HCT116 (cell line): ENCODE measurements at regions not wholly inside any gene's neighbourhood (a gene's known extent, or its start where the extent isn't known, plus 50 kb on each side); places are given as distances from the start of the nearest gene placed in this dataset.

Experiments
- CTCF ChIP-seq, 3 experiments: fragments of 200-600 bp in 1 of 3; sonication (generic) in 1 of 3; IDR thresholded peaks in 2 of 3; conservative IDR thresholded peaks in 1 of 3; 2 replicates each; pipeline ENCODE4 v1.5.1; 2012 to 2017; ENCODE audit warnings: low read depth in 2 of 3, low read length in 2 of 3, antibody characterized with exemption in 1 of 3, borderline replicate concordance in 1 of 3, control low read depth in 1 of 3, mild to moderate bottlenecking in 1 of 3, mixed read lengths in 1 of 3, mixed run types in 1 of 3, moderate library complexity in 1 of 3; ENCODE audit not compliant: insufficient read depth in 1 of 3
- EZH2phosphoT487 ChIP-seq: fragments of 200-600 bp; IDR thresholded peaks from 2 replicates; pipeline ENCODE4 v1.6.1; 2018; ENCODE audit warnings: antibody characterized with exemption, borderline replicate concordance
- JUND ChIP-seq: IDR thresholded peaks from 2 replicates; pipeline ENCODE4 v1.6.1; 2012
- RAD21 ChIP-seq: IDR thresholded peaks from 2 replicates; pipeline ENCODE4 v1.6.1; 2012; ENCODE audit warnings: low read depth, mild to moderate bottlenecking
- SP1 ChIP-seq: IDR thresholded peaks from 2 replicates; pipeline ENCODE4 v1.6.1; 2012; ENCODE audit warnings: low read depth
- TF ChIP-seq, protein P1 (sequence below): IDR thresholded peaks from 2 replicates; pipeline ENCODE4 v1.6.1; 2011; ENCODE audit warnings: mild to moderate bottlenecking, low read length, moderate library complexity; ENCODE audit not compliant: insufficient replicate concordance; ENCODE audit errors: extremely low read depth

DNA sequence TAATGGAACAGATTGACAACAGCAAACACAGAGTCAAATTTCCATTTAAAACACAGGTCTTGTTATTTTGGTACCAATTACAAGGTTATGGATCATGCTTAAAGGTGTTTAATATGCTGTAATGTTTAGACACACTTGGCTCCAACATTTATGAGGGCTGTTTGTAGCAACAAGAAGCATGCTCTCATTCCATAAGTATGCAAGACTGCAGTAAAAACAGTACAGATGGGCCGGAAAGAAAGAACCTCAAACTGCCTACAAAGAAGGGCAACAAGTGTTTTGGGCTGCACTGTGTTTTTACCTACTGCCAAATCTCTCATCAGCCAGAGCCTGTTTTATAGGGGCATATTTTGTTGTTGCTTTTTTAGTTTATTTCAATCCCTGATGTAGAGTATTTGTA is 100.5 kb upstream of the HS3ST3A1 start:
- TF ChIP-seq CTCF (IDR thresholded peaks at IDR 0.05 in 2 of 3, conservative IDR thresholded peaks at IDR 0.05 in 1 of 3; ENCODE audit: borderline replicate concordance in 1 of 3, insufficient read depth in 1 of 3, low read depth in 2 of 3, low read length in 2 of 3) (no peak), JUND (no peak), SP1 (no peak), RAD21 (no peak), EZH2phosphoT487 (no peak)
- TF ChIP-seq, protein P1, sequence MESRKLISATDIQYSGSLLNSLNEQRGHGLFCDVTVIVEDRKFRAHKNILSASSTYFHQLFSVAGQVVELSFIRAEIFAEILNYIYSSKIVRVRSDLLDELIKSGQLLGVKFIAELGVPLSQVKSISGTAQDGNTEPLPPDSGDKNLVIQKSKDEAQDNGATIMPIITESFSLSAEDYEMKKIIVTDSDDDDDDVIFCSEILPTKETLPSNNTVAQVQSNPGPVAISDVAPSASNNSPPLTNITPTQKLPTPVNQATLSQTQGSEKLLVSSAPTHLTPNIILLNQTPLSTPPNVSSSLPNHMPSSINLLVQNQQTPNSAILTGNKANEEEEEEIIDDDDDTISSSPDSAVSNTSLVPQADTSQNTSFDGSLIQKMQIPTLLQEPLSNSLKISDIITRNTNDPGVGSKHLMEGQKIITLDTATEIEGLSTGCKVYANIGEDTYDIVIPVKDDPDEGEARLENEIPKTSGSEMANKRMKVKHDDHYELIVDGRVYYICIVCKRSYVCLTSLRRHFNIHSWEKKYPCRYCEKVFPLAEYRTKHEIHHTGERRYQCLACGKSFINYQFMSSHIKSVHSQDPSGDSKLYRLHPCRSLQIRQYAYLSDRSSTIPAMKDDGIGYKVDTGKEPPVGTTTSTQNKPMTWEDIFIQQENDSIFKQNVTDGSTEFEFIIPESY, result no peak
